Testis (tissue), 2 donors: ENCODE measurements at regions not wholly inside any gene's neighbourhood (a gene's known extent, or its start where the extent isn't known, plus 50 kb on each side); places are given as distances from the start of the nearest gene placed in this dataset.

Experiments
- POLR2A ChIP-seq: fragments of 450-650 bp; IDR thresholded peaks from one replicate; pipeline ENCODE4 v1.6.1; 2017; ENCODE audit warnings: antibody characterized with exemption, mild to moderate bottlenecking, moderate library complexity
- TF ChIP-seq, protein P1 (sequence below), 3 experiments: fragments of 450-650 bp in 2 of 3; fragments of 200-600 bp in 1 of 3; sonication (generic) in 1 of 3; IDR thresholded peaks; one replicate each; pipeline ENCODE4 v1.5.1; 2016 to 2019; ENCODE audit warnings: antibody characterized with exemption in 3 of 3, mild to moderate bottlenecking in 2 of 3, moderate library complexity in 1 of 3

DNA sequence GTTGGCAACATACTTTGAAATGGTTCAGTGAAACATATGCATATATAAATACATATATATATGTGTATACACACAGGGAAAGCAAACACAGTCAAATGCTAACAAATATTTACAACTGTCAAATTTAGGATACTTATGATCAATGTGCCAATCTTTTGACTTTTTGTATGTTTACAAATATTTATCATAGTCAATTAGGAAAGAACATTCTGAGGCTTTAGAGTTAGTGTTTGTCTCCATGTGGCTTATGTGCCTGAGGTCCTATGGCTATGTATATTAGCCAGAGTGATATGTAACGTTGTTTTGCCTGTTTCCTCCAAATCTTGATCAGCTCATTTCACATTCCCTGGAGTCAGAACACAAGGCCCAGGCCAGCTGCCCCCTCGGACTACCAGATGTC, 126.5 kb upstream of the MAN1A1 start:
- TF ChIP-seq, protein P1, sequence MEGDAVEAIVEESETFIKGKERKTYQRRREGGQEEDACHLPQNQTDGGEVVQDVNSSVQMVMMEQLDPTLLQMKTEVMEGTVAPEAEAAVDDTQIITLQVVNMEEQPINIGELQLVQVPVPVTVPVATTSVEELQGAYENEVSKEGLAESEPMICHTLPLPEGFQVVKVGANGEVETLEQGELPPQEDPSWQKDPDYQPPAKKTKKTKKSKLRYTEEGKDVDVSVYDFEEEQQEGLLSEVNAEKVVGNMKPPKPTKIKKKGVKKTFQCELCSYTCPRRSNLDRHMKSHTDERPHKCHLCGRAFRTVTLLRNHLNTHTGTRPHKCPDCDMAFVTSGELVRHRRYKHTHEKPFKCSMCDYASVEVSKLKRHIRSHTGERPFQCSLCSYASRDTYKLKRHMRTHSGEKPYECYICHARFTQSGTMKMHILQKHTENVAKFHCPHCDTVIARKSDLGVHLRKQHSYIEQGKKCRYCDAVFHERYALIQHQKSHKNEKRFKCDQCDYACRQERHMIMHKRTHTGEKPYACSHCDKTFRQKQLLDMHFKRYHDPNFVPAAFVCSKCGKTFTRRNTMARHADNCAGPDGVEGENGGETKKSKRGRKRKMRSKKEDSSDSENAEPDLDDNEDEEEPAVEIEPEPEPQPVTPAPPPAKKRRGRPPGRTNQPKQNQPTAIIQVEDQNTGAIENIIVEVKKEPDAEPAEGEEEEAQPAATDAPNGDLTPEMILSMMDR (IDR thresholded peaks at IDR 0.05): no peak
- TF ChIP-seq POLR2A: no peak
